Frontal cortex (tissue), 3 donors: ENCODE measurements at regions not wholly inside any gene's neighbourhood (a gene's known extent, or its start where the extent isn't known, plus 50 kb on each side); places are given as distances from the start of the nearest gene placed in this dataset.
"Not testable (repeated sequence)": the region's sequence is repeated elsewhere in the genome, so short reads cannot be mapped to it uniquely, and the experiment has no call there.

Source experiments
- DNase-seq, 2 donors: peaks; one replicate each; pipeline ENCODE4 v3.0.0; 2012; ENCODE audit warnings: low spot score in 2 of 2
- FAIRE-seq: peaks from 2 replicates; lab custom pipeline; 2012; peaks lifted over from hg19 to GRCh38; lab: Jason Lieb, UNC
- donor health status: control.
- donor health status: control.
- donor health status: control.

DNA sequence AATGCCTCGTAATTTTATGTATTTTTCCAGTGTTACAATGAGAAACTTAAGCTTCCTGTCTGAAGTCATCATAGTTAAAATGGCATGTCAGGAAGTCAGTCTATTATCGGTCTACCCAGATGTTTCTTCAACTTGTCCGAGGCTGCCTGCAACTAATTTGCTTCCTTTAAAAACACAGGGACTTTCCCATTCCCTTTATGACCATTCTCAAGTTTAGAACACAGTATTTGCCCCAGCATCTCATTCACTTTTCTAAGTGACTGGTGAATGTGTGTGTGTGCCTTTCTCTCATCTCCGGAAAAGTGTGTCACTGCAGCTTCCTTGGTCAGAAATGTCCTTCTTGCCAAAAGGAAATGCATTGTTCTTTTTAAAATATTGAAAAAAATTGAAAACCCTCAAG, 466.6 kb downstream of the RAP2B start:
- FAIRE-seq (no peak), DNase-seq (no peak)

DNA sequence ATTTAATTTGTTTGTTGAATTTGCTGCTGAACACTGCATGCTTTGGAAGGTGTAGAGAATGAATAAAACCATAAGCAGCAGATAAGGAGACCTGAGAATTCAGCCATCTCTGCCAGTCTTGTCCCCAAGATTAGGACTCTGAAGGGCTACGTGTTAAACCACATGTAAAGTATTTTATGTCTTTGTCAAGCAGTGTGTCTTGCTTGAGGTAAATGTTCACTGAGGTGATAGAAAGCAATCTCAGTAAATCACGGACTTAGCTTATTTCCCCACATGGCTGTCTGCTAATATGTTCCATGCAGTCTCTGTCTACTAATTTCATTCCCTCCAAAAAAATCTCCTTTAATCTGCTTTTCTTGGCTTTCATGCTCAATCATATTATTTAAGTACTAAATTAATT, 467.1 kb downstream of the RAP2B start:
- DNase-seq (no peak), FAIRE-seq (no peak)

DNA sequence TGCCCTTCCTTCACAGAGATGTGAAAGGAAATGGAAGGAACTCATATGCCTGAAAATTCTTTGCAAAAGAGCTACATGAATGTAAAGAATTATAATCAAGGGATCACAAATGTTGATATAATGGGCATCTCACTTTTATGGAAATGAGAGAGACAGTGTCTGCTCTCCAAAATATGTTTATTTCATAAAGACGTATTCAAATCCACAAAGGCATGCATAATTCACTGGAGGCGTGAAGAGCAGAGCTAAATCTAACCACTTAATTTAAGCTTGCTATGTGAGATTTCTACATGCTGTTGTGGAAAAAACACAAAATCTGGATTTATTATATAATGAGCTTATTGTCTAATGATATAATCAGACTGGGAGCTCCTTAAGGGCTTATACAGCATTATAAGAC, 469.1 kb downstream of the RAP2B start:
- FAIRE-seq (no peak), DNase-seq (no peak)

DNA sequence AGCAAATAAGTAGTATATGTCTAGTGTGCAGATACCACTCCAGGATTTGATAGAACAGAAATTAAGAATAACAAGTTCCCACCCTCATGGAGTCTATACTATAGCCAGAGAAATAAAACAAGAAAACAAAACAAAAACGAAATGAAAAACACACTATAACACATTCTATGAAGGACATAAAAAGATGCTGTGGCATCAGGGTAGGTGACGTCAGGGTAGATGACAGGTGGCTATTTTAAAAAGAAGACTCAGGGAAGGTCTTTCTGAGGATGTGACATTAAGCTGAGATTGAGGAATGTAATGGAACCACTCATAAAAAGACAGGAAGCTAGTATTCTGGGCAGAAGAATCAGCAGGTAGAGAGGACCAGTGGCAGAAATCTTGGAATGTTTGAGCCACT, 469.6 kb downstream of the RAP2B start:
- DNase-seq (no peak), FAIRE-seq (no peak)

DNA sequence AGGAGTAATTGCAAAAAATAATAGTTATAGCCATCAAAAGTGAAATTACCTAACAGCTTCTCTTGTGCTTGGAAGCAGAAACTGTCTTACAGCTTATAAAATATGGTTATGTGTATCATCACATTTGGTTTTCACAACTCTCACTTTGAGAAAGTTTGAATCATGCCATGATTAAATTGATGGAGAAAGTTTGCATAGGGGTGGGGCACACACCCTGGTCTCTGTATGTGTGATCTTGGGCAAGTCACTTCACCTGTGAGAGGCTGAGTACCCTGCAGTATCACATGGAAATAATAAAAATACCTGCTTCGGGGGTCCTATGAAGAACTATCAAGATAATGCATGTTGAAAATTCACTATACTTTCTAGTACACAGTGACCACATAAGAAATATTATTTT, 471.4 kb downstream of the RAP2B start:
- FAIRE-seq (no peak), DNase-seq (no peak)

DNA sequence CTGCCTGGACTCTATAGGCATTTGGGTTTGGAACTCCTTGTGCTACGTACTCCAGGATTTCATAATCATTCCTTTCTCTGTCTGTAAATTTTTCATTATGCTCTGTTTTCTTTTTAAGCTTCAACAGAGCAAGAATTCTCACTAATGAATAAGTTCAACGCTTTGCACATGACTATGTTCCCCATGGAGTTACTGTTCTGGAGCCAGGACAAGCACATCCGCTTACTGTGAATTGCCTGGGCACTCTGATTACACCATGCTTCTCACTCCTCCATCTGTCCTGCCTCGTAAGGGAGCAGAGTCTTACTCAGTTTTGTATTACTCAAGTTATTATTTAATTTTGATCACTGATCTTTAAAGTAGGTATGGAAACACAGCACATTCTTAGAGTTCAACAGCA, 472.7 kb downstream of the RAP2B start:
- no peak for DNase-seq

DNA sequence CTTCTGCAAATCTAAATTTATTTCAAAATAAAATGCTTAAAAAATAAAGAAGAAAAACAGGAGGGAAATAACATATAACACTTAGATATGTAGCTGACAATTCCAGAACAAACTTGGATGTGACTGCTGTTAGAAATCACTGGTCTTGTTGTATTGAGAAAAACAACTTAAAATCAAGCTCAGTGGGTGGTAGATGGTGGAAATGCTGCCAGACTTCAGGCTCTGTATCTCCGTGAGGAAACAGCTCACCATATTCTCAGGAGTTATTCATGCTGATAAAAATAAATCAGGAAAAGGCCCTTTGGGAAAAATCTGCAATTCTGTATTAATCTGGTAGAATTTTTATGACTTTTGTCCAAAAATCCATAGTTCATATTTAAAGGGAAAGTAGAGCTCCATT, 477.6 kb downstream of the RAP2B start:
- FAIRE-seq (no peak), DNase-seq (no peak)

More for the DNA sequence above, 472.7 kb downstream of the RAP2B start:
- FAIRE-seq: no peak

DNA sequence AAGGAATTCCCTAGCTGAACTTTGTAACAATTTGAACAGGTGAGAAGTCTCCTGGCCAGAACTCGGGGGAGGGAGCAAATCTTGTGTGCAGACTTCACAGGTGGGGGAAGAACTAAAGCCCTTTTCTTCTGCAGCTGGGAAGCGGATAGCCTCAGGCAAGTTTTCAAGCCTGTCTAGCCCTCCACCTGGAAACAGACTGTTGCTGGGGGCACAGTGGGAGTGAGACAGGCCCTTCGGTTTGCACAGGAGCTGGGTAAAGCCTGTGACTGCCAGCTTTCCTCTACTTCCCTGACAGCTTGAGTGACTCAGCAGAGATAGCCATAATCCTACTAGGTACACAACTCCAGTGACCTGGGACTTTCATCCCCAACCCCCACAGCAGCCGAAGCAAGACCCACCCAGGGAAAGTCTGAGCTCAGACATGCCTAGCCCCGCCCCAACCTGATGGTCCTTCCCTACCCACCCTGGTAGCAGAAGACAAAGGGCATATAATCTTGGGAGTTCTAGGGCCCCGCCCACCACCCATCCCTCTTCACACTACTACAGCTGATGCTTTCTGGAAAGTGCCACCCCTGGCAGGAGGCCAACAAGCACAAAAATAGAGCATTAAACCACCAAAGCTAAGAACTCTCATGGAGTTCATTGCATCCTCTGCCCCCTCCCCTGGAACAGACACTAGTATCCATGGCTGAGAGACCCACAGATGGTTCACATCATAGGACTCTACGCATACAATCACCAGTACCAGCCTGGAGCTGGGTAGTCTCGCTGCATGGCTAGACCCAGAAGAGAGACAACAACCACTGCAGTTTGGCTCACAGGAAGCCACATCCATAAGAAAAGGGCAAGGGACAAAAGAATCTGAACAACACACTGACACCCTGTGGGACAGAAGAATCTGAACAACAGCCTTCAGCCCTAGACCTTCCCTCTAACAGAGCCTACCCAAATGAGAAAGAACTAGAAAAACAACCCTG, 479.0 kb downstream of the RAP2B start:
- FAIRE-seq: no peak
- no peak for DNase-seq

DNA sequence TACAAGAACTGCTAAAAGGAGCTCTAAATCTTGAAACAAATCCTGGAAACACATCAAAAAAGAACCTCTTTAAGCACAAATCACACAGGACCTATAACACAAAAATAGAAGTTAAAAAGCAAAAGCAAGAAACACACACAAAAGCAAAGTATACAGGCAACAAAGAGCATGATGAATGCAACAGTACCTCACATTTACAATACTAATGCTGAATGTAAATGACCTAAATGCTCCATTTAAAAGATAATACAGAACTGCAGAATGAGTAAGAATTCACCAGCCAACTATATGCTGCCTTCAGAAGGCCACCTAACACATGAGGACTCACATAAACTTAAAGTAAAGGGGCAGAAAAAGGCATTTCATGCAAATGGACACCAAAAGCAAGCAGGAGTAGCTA, 478.6 kb upstream of the ARHGEF26 start:
- not testable (repeated sequence) for DNase-seq, FAIRE-seq

DNA sequence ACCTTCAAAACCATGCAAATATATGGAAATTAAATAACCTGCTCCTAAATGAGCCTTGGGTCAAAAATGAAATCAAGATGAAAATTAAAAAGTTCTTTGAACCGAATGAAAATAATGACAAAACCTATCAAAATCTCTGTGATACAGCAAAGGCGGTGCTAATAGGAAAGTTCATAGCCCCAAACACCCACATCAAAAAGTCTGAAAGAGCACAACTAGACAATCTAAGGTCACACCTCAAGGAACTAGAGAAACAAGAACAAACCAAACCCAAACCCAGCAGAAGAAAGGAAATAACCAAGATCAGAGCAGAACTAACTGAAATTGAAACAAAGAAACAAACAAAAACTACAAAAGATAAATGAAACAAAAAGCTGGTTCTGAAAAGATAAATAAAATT, 477.7 kb upstream of the ARHGEF26 start:
- DNase-seq, FAIRE-seq: not testable (repeated sequence)

DNA sequence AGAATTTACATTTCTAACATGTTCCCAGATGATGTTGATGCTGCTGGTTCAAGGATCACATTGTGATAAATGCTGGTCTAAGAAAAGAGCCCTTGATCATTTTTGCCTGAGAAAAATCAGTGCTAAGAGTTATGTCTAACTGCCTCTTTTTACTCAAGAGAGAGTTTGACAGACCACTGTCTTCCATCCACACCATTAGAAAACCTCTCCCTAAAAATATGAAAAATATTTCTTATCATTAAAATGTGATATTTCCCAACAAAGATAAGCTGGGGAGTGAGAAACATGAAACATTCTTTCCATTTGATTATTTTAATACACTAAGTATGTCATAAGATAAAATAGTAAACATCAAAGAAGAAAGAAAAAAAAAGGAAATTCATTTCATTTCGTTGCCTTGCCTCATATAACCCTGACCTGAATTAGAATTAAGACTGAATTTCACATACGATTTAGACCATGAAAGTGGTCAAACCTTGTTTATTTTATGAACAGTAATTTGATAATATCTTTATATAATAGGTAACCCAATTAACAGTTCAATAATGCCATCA, 471.8 kb upstream of the ARHGEF26 start:
- FAIRE-seq: no peak
- no peak for DNase-seq

DNA sequence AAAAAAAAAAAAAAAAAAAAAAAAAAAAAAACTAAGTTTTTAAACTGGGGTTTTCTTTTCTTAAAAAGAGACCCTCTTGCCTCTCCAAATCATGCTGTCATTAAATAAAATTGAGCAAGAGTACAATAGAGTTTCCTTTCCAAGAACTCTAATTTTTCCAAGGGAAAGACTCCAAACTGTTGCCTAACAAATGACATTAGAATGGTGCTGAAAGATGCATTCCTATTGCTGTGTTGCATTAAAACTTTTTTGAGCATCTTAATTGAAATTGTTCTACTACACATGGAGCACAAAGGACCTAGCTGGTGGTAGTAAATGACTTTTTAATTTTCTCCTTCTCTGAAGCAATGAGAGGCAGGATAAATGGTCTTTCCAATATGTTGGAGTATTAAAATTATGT, 469.1 kb upstream of the ARHGEF26 start:
- no peak for DNase-seq
- FAIRE-seq: no peak

DNA sequence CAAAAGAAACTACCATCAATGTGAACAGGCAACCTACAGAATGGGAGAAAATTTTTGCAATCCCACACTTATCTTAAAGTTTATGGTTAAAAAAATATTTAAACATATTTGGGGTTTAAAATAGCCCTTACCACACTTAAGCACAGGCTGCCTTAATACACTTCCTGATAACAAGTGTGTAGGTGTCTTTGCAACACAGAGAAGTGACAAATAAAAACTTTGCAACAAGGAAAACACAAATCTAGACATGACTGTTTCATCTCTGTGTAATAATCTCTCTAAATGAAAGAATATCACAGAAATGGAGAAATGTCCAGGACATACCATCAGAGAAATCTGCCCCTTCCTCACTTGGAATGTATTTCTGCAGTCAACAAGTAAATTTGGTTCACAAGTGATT, 464.1 kb upstream of the ARHGEF26 start:
- no peak for FAIRE-seq
- DNase-seq: no peak

DNA sequence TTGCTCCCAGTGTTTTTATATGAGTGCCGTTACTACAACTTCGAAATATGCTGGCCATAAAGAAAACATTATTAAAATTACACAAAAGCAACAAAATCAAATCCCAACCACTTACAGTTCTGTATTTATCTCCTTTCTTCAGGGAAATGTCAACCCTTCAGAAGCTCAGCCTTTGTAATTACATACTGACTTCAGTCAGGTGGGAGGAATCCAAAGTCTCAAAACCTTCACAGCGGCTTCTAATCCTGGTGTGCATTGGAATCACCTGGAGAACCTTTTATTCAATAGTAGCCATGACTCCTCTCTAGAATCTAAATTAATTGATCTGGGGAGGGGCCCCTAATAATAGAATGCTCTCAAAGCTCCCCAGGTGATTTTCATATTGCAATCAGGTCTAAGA, 463.7 kb upstream of the ARHGEF26 start:
- DNase-seq (no peak), FAIRE-seq (no peak)

DNA sequence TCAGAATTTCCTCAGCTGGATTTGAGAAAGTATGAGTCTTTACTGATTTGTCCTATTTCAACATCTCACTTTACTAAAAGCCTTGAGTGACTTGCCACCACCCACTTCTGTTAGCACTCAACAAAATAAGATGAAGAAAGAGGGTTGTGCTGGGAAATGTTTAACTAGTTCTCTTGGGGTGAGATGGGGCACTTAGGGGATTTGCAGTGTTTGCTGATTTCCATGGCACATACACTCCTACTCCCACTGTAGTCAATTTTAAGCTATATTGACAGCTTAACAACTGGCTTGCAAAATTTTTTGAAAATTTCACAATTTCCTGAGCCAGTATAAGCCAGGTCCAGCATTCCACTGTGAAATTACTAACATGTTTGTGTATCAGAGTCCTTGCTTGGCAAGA, 463.1 kb upstream of the ARHGEF26 start:
- DNase-seq (no peak), FAIRE-seq (no peak)

DNA sequence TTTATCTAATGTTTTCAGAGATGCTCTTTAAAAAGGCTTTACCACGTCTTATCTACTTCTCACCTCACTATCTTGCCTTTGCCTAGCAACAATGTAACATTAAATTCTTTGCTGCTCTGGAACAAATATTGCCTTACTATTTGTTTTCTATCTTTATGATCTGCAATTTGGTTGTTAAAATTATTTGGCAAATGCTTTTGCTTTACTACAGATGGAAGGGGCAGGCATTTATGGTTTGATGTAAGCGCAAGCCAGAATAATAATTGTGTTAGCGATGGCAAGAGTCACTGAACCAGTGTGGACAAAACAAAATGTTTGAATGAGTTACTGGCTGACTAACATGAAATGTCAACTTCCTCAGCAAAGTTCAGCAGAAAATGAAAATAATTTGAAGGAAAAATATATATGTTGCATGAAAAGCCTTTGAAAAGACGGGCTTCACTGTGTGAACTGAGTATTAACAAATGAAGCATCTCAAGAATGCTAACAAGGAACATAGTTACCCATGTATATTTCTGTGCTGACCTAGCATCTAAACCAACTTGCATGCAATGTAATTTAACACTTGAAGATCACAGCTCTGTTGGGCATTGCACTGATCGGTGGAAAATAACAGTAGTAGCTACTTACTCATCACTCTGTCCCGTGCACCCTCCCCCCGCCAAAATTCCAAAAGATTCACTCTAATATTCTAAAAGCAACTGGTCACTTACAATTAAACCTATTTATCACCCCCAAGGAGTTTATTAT, 454.0 kb upstream of the ARHGEF26 start:
- FAIRE-seq (no peak), DNase-seq (no peak)

DNA sequence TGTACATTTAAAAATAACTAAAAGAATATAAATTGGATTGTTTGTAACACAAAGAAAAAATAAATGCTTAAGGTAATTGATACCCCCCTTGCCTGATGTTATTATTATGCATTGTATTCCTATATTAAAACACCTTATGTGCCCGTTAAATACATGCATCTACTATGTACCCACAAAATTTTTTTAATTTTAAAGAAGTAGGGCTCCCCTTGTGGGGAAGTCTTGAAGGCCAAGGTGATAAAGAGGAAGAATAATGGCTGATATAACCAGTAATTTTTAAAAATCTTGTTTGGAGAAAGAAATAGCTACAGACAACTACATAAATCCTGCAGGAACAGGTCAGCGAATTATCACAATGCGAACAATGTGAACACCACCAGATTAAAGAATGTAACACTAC, 451.7 kb upstream of the ARHGEF26 start:
- FAIRE-seq: no peak
- DNase-seq: no peak

DNA sequence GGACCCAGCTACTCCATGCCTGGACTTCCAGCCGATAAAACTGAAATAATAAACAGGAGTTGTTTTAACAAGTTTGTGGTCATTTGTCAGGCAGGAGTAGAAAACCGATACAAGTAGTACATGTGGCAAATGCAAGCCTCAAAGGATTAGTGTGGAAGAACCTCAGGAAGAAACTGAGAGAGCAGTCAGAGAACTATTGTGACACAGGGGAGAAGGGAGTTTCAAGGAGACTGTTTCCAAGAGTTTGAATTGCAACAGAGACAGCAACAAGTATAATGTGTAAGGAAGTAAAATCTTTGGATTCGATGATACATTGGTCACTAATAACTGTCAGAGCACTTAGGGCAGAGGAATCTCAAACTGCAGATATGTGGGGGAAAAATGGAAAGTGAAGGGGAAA, 450.6 kb upstream of the ARHGEF26 start:
- DNase-seq: no peak
- FAIRE-seq: no peak

DNA sequence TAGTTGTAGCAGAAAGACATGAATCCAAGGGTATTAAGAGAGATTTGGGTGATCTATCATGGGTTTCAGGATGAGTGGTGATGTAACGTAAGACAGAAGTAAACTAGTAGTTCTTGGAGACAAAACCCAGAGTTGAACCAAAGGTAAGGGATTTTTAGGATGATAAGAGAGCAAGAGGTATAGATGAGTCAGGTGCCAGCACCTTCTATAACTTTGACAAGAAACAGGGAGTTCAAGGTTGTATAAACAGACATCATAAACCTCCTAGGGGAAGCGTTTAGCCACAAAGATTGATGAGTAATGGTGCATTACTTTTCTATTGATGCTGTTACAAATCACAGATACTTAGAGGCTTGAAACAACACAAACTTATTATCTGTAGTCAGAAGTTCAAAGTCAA, 447.3 kb upstream of the ARHGEF26 start:
- DNase-seq (no peak), FAIRE-seq (no peak)

DNA sequence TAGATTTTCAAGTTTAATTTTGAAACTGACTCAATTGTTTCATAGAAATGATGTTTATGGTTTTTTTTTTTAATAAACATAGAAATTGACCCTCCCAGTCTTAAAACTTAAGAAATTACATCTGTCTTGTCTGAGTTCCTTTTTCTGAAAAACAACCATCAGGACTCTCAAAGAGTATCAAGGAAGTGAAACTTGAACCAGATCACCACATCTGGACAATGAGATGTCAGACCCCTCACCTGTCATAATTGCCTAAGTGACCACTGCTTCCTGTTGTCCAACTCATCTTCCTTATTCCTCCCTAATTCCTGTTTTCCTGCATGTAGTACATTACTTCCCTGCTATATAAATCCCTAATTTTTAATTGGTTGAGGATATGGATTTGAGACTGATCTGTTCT, 441.5 kb upstream of the ARHGEF26 start:
- FAIRE-seq (no peak), DNase-seq (no peak)

DNA sequence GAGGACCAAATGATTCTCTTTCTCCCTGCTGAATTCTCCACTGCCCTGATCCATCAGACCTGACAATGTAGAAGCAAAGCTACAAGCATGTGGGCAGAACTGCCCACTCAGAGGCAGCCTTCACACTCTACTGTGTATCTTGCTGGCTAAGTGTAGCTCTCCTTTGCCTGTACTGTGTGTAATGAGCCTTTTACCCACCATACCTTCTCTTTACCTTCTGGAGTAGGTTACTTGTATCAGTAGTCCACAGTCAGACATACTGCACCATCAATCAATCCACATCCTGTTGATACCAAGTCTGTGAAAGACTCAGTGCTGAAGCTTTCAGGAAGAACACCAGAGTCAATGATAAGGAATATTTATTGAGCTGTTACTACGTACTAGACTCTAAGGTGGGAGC, 440.7 kb upstream of the ARHGEF26 start:
- no peak for DNase-seq
- FAIRE-seq: no peak
